ENCODE measurements at regions not wholly inside any gene's neighbourhood (a gene's known extent, or its start where the extent isn't known, plus 50 kb on each side); places are given as distances from the start of the nearest gene placed in this dataset.

- TF ChIP-seq ZNF274 (IDR thresholded peaks at IDR 0.05; ENCODE audit: low read depth, low read length) (no peak), SUZ12 (IDR thresholded peaks at IDR 0.05; ENCODE audit: extremely low read depth, insufficient read depth, insufficient read length) (no peak), YY1 (IDR thresholded peaks at IDR 0.05; ENCODE audit: insufficient read depth, insufficient read length) (no peak)
Observed at GRCh38 chr16:54647725-54648221, 282.9 kb upstream of the IRX5 start.

All from NT2/D1 (cell line).